Erythroblast (primary cell): ENCODE measurements at regions not wholly inside any gene's neighbourhood (a gene's known extent, or its start where the extent isn't known, plus 50 kb on each side); places are given as distances from the start of the nearest gene placed in this dataset.

Experiments
- GATA1 ChIP-seq: IDR thresholded peaks from 2 replicates; pipeline ENCODE4 v1.6.1; 2011; ENCODE audit warnings: low read depth, mild to moderate bottlenecking, control low read depth, low read length, moderate library complexity
- POLR2A ChIP-seq: IDR thresholded peaks from 2 replicates; pipeline ENCODE4 v1.6.1; 2011; ENCODE audit warnings: mild to moderate bottlenecking, low read length

- TF ChIP-seq POLR2A (no peak), GATA1 (no peak)
Observed at GRCh38 chr3:153078826-153079225, 83.2 kb upstream of the RAP2B start.
